Parathyroid adenoma (tissue), 2 donors: ENCODE measurements at regions not wholly inside any gene's neighbourhood (a gene's known extent, or its start where the extent isn't known, plus 50 kb on each side); places are given as distances from the start of the nearest gene placed in this dataset.

Source experiments
- H2AFZ ChIP-seq: fragments of 300-600 bp; sonication (generic); one replicate; pipeline ENCODE4 v1.7.0; 2017; ENCODE audit warnings: antibody characterized with exemption, mild to moderate bottlenecking
- H3K27ac ChIP-seq: fragments of 300-600 bp; sonication (generic); one replicate; pipeline ENCODE4 v1.7.0; 2017
- H3K27me3 ChIP-seq: fragments of 300-600 bp; sonication (generic); one replicate; pipeline ENCODE4 v1.7.0; 2017; ENCODE audit warnings: low read length; ENCODE audit not compliant: control insufficient read depth, insufficient read depth
- H3K36me3 ChIP-seq: fragments of 300-600 bp; sonication (generic); one replicate; pipeline ENCODE4 v1.7.0; 2017; ENCODE audit warnings: low read length; ENCODE audit not compliant: control insufficient read depth, insufficient read depth
- H3K4me1 ChIP-seq: fragments of 300-600 bp; sonication (generic); one replicate; pipeline ENCODE4 v1.7.0; 2017; ENCODE audit warnings: control low read depth
- H3K4me2 ChIP-seq: fragments of 300-600 bp; sonication (generic); one replicate; pipeline ENCODE4 v1.7.0; 2017; ENCODE audit warnings: low read length
- H3K4me3 ChIP-seq: fragments of 300-600 bp; sonication (generic); one replicate; pipeline ENCODE4 v1.7.0; 2017; ENCODE audit warnings: low read depth, low read length
- H3K79me2 ChIP-seq: fragments of 300-600 bp; sonication (generic); one replicate; pipeline ENCODE4 v1.7.0; 2017; ENCODE audit warnings: control low read depth
- H3K9ac ChIP-seq: fragments of 300-600 bp; sonication (generic); one replicate; pipeline ENCODE4 v1.7.0; 2017; ENCODE audit warnings: mild to moderate bottlenecking
- H3K9me3 ChIP-seq: fragments of 300-600 bp; sonication (generic); one replicate; pipeline ENCODE4 v1.7.0; 2017; ENCODE audit warnings: low read length; ENCODE audit not compliant: control insufficient read depth
- CTCF ChIP-seq: fragments of 300-600 bp; sonication (generic); IDR thresholded peaks from one replicate; pipeline ENCODE4 v1.7.0; 2017; ENCODE audit warnings: antibody characterized with exemption, mild to moderate bottlenecking
- donor health status: primary hyperparathyroidism.

GRCh38 chr10:131553581-131553980, 242.1 kb upstream of the TCERG1L start:
- Histone ChIP-seq H3K9ac (no peak overlapping the region), H2AFZ (no peak overlapping the region), H3K4me1 (no peaks in the 10 kb centered on the region), H3K4me2 (no peak overlapping the region), H3K4me3 (no peak overlapping the region), H3K36me3 (no peaks in the 10 kb centered on the region), H3K27me3 (no peaks in the 10 kb centered on the region), H3K9me3 (no peaks in the 10 kb centered on the region), H3K27ac (no peak overlapping the region), H3K79me2 (no peaks in the 10 kb centered on the region)
- no peak for TF ChIP-seq CTCF

GRCh38 chr10:131554821-131555220, 243.3 kb upstream of the TCERG1L start:
- H3K36me3 ChIP-seq = no peaks in the 10 kb centered on the region
- no peak overlapping the region for H3K4me2 ChIP-seq
- no peak for TF ChIP-seq CTCF
- H3K4me1 ChIP-seq = no peaks in the 10 kb centered on the region
- H3K27me3 ChIP-seq = no peaks in the 10 kb centered on the region
- no peaks in the 10 kb centered on the region for H3K9me3 ChIP-seq
- no peak overlapping the region for H3K27ac ChIP-seq
- no peak overlapping the region for H2AFZ ChIP-seq
- no peak overlapping the region for H3K9ac ChIP-seq
- no peak overlapping the region for H3K4me3 ChIP-seq
- no peaks in the 10 kb centered on the region for H3K79me2 ChIP-seq

GRCh38 chr10:131555406-131555805, 243.9 kb upstream of the TCERG1L start:
- no peak overlapping the region for H3K4me3 ChIP-seq
- no peaks in the 10 kb centered on the region for H3K9me3 ChIP-seq
- no peak for TF ChIP-seq CTCF
- H3K79me2 ChIP-seq = no peaks in the 10 kb centered on the region
- H3K4me2 ChIP-seq = no peak overlapping the region
- no peaks in the 10 kb centered on the region for H3K27me3 ChIP-seq
- no peaks in the 10 kb centered on the region for H3K4me1 ChIP-seq
- H3K36me3 ChIP-seq = no peaks in the 10 kb centered on the region
- H3K9ac ChIP-seq = no peak overlapping the region
- H2AFZ ChIP-seq = no peak overlapping the region
- no peak overlapping the region for H3K27ac ChIP-seq

- Histone ChIP-seq H3K9me3 (no peaks in the 10 kb centered on the region), H3K4me3 (no peak overlapping the region), H3K4me2 (no peak overlapping the region), H3K79me2 (no peaks in the 10 kb centered on the region), H3K36me3 (no peaks in the 10 kb centered on the region), H3K4me1 (no peaks in the 10 kb centered on the region), H3K9ac (no peak overlapping the region), H2AFZ (no peak overlapping the region), H3K27ac (no peak overlapping the region), H3K27me3 (no peaks in the 10 kb centered on the region)
- no peak for TF ChIP-seq CTCF
Measured at GRCh38 chr10:131556061-131556896, 244.8 kb upstream of the TCERG1L start.
